Esophagus muscularis mucosa (tissue), 4 donors: ENCODE measurements at regions not wholly inside any gene's neighbourhood (a gene's known extent, or its start where the extent isn't known, plus 50 kb on each side); places are given as distances from the start of the nearest gene placed in this dataset.

Source experiments
- EP300 ChIP-seq: sonication (generic); formaldehyde crosslinking; IDR thresholded peaks from one replicate; pipeline ENCODE4 v1.6.1; 2017; ENCODE audit warnings: antibody characterized with exemption
- POLR2A ChIP-seq: fragments of 450-650 bp; IDR thresholded peaks from one replicate; pipeline ENCODE4 v1.6.1; 2017; ENCODE audit warnings: antibody characterized with exemption, moderate library complexity, mild to moderate bottlenecking, low read depth
- TF ChIP-seq, protein P1 (sequence below), 3 experiments: fragments of 200-600 bp in 2 of 3; fragments of 450-650 bp in 1 of 3; sonication (generic) in 2 of 3; IDR thresholded peaks; one replicate each; pipeline ENCODE4 v1.5.1; 2017 to 2019; ENCODE audit warnings: antibody characterized with exemption in 3 of 3, mild to moderate bottlenecking in 2 of 3, moderate library complexity in 1 of 3

DNA sequence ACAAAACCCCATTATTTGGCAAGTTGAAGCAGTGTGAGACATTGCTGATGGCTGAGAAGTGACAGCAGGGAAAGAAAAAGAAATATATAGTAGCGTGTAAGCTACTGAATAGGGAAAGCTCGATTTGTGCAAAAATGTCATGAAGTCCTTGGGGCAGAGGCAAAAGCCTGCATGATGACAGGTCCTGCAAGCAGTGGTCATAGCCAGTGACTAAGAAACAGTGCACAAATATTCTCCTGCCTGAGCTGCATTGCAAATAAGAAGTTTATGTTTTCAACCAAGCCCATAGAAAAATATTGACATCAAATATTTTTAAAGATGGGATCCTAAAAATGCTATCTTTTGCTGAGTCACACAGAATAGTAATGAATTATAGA is 270.0 kb downstream of the SLITRK6 start:
- TF ChIP-seq, protein P1, sequence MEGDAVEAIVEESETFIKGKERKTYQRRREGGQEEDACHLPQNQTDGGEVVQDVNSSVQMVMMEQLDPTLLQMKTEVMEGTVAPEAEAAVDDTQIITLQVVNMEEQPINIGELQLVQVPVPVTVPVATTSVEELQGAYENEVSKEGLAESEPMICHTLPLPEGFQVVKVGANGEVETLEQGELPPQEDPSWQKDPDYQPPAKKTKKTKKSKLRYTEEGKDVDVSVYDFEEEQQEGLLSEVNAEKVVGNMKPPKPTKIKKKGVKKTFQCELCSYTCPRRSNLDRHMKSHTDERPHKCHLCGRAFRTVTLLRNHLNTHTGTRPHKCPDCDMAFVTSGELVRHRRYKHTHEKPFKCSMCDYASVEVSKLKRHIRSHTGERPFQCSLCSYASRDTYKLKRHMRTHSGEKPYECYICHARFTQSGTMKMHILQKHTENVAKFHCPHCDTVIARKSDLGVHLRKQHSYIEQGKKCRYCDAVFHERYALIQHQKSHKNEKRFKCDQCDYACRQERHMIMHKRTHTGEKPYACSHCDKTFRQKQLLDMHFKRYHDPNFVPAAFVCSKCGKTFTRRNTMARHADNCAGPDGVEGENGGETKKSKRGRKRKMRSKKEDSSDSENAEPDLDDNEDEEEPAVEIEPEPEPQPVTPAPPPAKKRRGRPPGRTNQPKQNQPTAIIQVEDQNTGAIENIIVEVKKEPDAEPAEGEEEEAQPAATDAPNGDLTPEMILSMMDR (IDR thresholded peaks at IDR 0.05): no peak
- no peak for TF ChIP-seq EP300
- no peak for TF ChIP-seq POLR2A
